Smooth muscle cell of the brain vasculature (primary cell): ENCODE measurements at regions not wholly inside any gene's neighbourhood (a gene's known extent, or its start where the extent isn't known, plus 50 kb on each side); places are given as distances from the start of the nearest gene placed in this dataset.

Source experiments
- DNase-seq: peaks from one replicate; pipeline ENCODE4 v3.0.0-alpha.2; 2012; ENCODE audit warnings: low read depth, low spot score

GRCh38 chr2:18186816-18187613 lies 308.5 kb downstream of the KCNS3 start:
- no peak for DNase-seq

DNA sequence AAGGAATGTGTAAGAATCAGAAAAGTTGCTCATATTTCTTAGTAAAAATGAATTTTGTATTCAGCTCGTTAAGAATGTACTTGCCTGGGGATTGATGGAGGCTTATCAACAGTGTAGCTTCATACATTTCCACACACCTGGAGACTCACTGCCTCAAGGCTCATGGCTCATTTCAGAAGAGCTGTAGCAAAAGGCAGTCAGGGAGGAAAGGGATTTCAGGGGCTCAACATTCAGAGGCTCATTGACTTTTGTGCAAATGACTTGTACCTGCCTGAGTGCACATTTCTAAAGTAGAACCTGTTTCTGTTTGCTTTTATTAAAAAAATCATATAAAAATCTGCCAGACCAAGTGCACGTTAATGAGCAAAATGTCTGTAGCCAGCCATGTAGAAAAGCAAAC lies 304.4 kb downstream of the KCNS3 start:
- no peak for DNase-seq

DNA sequence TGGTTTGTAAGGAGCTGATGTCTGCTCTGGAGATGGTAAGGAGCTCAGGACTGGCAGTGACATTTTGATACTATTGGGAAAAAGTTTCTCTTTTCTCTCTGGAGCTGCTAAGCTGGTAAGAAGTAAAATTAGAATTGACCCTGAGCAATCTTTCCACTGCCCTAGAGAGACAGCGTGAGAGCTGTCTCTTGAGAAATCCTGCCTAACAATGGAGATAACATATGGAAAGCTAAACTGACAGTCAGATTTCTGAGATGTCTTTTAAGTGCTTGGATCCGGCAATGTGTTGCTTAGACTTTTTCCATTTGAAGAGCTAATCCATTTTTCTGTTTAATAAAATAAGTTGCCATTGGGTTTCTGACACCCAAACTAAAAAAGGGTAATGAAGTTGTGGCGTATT lies 302.4 kb downstream of the KCNS3 start:
- no peak for DNase-seq

- DNase-seq, result no peak
Observed at GRCh38 chr2:18180031-18180610, 301.7 kb downstream of the KCNS3 start.

DNA sequence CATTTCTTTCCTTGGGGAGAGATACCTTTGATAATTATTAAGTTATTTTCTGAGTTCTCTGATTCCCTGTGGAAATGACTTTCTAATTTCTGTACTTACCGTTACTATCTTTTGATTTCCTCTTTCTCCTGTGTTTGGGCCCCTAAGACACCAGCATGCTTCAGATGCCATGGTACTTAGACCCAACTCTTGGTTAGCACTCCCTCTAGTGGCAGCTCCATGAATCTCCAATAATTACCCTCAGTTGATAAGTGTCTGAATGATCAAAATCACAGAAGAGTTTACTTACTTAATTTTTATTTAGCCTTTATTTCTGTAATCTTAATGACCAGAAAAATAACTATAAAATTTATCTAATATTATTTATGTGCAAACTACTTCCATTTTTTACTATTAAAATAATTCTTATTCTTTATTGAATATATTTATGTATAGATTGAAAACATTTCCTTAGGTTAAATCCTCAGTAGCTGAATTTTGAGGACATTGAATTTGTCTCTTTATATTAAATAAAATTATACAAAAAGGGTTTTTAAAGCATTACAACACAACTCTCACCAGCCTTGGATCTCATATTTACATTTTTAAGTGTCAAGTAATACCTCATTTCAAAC lies 300.4 kb downstream of the KCNS3 start:
- DNase-seq, result peak; percentile 31

DNA sequence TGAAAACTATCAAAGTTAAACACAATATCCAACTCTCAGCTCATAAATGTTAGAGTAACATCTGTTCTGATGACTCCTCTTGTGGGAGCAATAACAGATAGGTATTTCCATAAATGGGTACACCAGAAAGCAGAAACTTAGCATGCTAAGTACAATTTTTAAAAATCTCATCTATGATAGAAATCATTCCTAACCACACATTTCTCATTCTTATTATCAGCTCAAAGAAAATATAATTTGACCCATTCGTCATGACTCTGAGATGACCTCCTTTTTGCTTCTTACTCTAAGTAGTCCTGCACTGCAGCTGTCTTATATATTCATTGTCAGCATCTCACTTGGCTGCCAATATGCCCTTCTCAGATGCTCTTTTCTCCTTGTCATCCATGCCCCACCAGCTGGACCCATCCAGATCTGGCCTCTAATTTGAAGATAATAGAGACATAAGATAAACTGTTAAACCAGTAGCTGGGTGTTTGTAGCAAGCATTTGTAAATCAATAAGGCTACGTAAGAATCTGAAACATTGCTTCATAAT lies 298.3 kb downstream of the KCNS3 start:
- DNase-seq, result no peak

GRCh38 chr2:18172607-18173006 lies 294.1 kb downstream of the KCNS3 start:
- DNase-seq, result no peak

- no peak for DNase-seq
Observed at GRCh38 chr2:18171191-18172139, 293.0 kb downstream of the KCNS3 start.

- DNase-seq, result no peak
Observed at GRCh38 chr2:18170642-18171041, 292.2 kb downstream of the KCNS3 start.

GRCh38 chr2:18169893-18170175 lies 291.4 kb downstream of the KCNS3 start:
- DNase-seq, result no peak

- no peak for DNase-seq
Observed at GRCh38 chr2:18169121-18169892, 290.8 kb downstream of the KCNS3 start.

- DNase-seq, result no peak
Observed at GRCh38 chr2:18167871-18168270, 289.4 kb downstream of the KCNS3 start.

DNA sequence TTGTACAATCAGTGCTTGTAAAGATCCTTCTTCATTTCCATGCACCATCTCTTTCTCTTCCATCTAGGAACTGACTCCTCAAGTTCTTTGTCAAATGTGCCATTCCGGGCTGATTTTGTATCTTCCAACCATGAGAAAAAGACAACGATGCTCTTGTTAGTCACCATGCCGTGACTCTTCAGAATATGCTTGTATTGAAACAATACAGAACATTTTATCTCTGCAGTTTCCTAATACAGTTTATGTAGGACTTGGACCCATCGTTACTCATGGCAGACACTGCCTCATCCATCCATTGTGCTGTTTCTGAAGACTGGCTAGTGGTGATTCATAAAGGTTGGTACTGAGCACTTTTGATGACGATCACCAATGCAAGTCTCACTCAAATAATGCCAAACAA lies 283.2 kb downstream of the KCNS3 start:
- DNase-seq, result no peak

GRCh38 chr2:18159896-18160295 lies 281.4 kb downstream of the KCNS3 start:
- DNase-seq, result no peak

DNA sequence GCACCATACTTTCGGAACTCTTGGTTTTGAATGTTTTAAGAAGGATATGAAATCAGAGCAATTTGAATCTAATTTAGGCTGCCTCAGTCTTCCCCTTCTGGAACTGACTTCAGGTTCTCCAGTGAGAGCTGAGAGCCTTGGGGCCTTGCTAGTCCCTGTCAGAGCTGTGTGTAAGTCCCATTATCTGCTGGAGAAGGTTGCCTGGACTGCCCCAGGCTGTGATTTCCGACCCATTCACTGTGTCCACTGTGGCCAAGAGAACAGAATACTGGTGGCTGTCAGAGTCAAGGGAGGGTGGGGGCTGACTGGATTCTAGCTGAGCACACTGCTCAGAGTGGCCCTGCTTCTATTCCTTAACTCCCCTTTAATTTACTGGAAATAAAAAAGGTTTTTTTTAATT lies 278.0 kb downstream of the KCNS3 start:
- no peak for DNase-seq

DNA sequence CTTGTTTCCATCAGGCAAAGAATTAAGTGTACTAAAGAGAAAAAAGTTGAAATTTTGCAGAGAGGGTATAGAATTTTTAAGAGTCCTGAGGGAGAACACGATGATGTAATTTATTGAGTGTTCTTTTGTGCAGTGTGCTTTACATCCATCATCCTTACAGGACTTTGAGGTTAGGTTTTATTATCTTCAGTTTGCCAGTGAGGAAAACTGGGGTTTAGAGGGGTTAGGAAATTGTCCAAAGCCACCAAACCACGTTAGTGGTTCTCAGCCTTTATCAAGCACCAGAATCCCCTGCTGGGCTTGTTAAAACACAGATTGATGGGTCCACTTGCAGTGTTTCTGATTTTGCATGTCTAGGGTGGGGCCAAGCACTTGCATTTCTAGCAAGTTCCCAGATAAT lies 277.5 kb downstream of the KCNS3 start:
- no peak for DNase-seq

- DNase-seq, result no peak
Observed at GRCh38 chr2:18154812-18155211, 276.3 kb downstream of the KCNS3 start.

- no peak for DNase-seq
Observed at GRCh38 chr2:18154259-18154658, 275.8 kb downstream of the KCNS3 start.

GRCh38 chr2:18153741-18154140 lies 275.3 kb downstream of the KCNS3 start:
- DNase-seq, result no peak

GRCh38 chr2:18151237-18151636 lies 272.8 kb downstream of the KCNS3 start:
- DNase-seq, result no peak

GRCh38 chr2:18149660-18150246 lies 271.3 kb downstream of the KCNS3 start:
- DNase-seq, result no peak
